ENCODE measurements at regions not wholly inside any gene's neighbourhood (a gene's known extent, or its start where the extent isn't known, plus 50 kb on each side); places are given as distances from the start of the nearest gene placed in this dataset.
"Not testable (repeated sequence)": the region's sequence is repeated elsewhere in the genome, so short reads cannot be mapped to it uniquely, and the experiment has no call there.

GRCh38 chr2:35496022-35496421 lies 859.6 kb upstream of the CRIM1 start:
- Histone ChIP-seq H3K4me3 (ENCODE audit: low read length) (no peak overlapping the region), H3K27ac (ENCODE audit: low read length) (no peak overlapping the region), H3K36me3 (ENCODE audit: control insufficient read depth, insufficient read depth, low read length) (no peaks in the 10 kb centered on the region), H3K27me3 (ENCODE audit: control insufficient read depth, insufficient read depth, low read length) (no peaks in the 10 kb centered on the region), H3K4me1 (ENCODE audit: control insufficient read depth, insufficient read depth, low read length) (no peaks in the 10 kb centered on the region), H3K9me3 (ENCODE audit: control insufficient read depth, insufficient read depth, low read length) (no peaks in the 10 kb centered on the region)
- no CpG with 5 or more reads among the region's 1 CpG for WGBS (ENCODE audit: insufficient coverage, insufficient read length)
- no peak for DNase-seq (ENCODE audit: low read depth, low spot score)

GRCh38 chr2:35495182-35495581 lies 860.4 kb upstream of the CRIM1 start:
- Histone ChIP-seq H3K9me3 (ENCODE audit: control insufficient read depth, insufficient read depth, low read length) (no peaks in the 10 kb centered on the region), H3K36me3 (ENCODE audit: control insufficient read depth, insufficient read depth, low read length) (no peaks in the 10 kb centered on the region), H3K4me3 (ENCODE audit: low read length) (no peak overlapping the region), H3K27me3 (ENCODE audit: control insufficient read depth, insufficient read depth, low read length) (no peaks in the 10 kb centered on the region), H3K27ac (ENCODE audit: low read length) (no peak overlapping the region), H3K4me1 (ENCODE audit: control insufficient read depth, insufficient read depth, low read length) (no peaks in the 10 kb centered on the region)
- no peak for DNase-seq (ENCODE audit: low read depth, low spot score)

- not testable (repeated sequence) for H3K27ac ChIP-seq (ENCODE audit: low read length); H3K36me3 ChIP-seq (ENCODE audit: control insufficient read depth, insufficient read depth, low read length); H3K27me3 ChIP-seq (ENCODE audit: control insufficient read depth, insufficient read depth, low read length); H3K4me3 ChIP-seq (ENCODE audit: low read length); H3K4me1 ChIP-seq (ENCODE audit: control insufficient read depth, insufficient read depth, low read length); DNase-seq (ENCODE audit: low read depth, low spot score); H3K9me3 ChIP-seq (ENCODE audit: control insufficient read depth, insufficient read depth, low read length)
- no CpG with 5 or more reads among the region's 2 CpGs for WGBS (ENCODE audit: insufficient coverage, insufficient read length)
These were observed 877.5 kb upstream of the CRIM1 start for GRCh38 chr2:35478121-35478520.

DNA sequence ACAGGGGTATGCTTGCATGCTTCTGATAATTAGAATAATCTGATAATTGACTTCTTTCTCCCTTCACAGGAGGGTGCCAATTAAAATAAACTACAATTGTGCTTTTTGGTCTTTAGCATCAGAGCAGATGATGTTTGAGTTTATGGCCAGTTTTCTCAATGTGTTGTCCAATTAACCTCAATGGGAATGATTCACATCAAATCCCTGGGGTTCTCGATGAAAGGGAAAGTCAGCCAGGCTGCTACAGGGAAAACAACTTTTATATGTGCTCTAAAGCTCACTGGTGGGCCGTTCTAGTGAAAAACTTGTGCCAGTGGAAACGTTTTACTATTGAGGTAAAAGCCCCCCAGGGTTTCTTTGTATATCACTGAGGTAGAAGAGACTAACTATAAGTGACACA lies 887.3 kb upstream of the CRIM1 start:
- Histone ChIP-seq H3K4me3 (ENCODE audit: low read length) (no peak overlapping the region), H3K27ac (ENCODE audit: low read length) (no peak overlapping the region), H3K27me3 (ENCODE audit: control insufficient read depth, insufficient read depth, low read length) (no peaks in the 10 kb centered on the region), H3K4me1 (ENCODE audit: control insufficient read depth, insufficient read depth, low read length) (no peaks in the 10 kb centered on the region), H3K36me3 (ENCODE audit: control insufficient read depth, insufficient read depth, low read length) (no peaks in the 10 kb centered on the region), H3K9me3 (ENCODE audit: control insufficient read depth, insufficient read depth, low read length) (no peaks in the 10 kb centered on the region)
- DNase-seq (ENCODE audit: low read depth, low spot score): no peak
- no CpG with 5 or more reads among the region's 3 CpGs for WGBS (ENCODE audit: insufficient coverage, insufficient read length)

DNA sequence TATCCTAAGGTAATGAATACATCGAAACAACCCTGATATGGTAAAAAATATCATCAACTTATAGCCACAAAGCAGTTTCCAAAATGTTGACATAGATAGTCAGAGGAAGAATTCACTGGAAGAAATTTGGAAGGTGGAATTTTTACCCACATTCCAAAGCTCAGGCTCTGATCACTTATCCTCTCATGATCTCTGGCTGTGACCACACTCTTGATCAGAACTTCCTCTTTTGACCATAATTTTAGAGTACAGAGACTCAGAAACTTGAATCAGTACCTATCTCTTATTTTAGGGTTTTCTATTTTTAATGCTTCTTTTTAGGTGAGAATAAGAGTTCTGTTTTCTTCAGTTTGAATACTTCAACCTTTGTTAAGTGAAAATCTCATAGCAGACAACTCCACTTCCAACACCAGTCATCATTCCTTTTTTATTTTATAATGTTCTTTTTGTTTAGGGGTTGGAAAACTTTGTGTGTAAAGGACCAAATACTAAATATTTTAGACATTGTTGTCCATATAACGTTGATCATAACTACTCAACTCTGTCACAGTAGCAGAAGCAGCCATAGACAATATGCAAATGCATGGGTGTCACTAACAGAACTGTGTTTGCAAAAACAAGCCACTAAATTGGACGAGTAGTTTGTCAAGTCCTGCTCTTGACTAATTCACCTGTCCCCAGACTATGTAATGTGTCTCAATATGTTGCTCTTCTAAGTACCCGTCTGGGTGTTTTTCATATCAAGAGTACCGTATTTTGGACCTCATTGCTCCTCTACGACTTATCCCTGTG lies 891.6 kb upstream of the CRIM1 start:
- H3K27me3 ChIP-seq (ENCODE audit: control insufficient read depth, insufficient read depth, low read length): no peaks in the 10 kb centered on the region
- no peaks in the 10 kb centered on the region for H3K4me1 ChIP-seq (ENCODE audit: control insufficient read depth, insufficient read depth, low read length)
- H3K27ac ChIP-seq (ENCODE audit: low read length): no peak overlapping the region
- no peak overlapping the region for H3K4me3 ChIP-seq (ENCODE audit: low read length)
- no peaks in the 10 kb centered on the region for H3K36me3 ChIP-seq (ENCODE audit: control insufficient read depth, insufficient read depth, low read length)
- no peaks in the 10 kb centered on the region for H3K9me3 ChIP-seq (ENCODE audit: control insufficient read depth, insufficient read depth, low read length)
- DNase-seq (ENCODE audit: low read depth, low spot score): no peak
- no CpG with 5 or more reads among the region's 6 CpGs for WGBS (ENCODE audit: insufficient coverage, insufficient read length)

GRCh38 chr2:35462226-35462998 lies 893.2 kb upstream of the CRIM1 start:
- no peak for DNase-seq (ENCODE audit: low read depth, low spot score)
- H3K4me3 ChIP-seq (ENCODE audit: low read length): no peak overlapping the region
- no peaks in the 10 kb centered on the region for H3K9me3 ChIP-seq (ENCODE audit: control insufficient read depth, insufficient read depth, low read length)
- no peaks in the 10 kb centered on the region for H3K27me3 ChIP-seq (ENCODE audit: control insufficient read depth, insufficient read depth, low read length)
- no peaks in the 10 kb centered on the region for H3K36me3 ChIP-seq (ENCODE audit: control insufficient read depth, insufficient read depth, low read length)
- WGBS (ENCODE audit: insufficient coverage, insufficient read length): 100% methylated on average over 1 of the region's 5 CpGs
- H3K27ac ChIP-seq (ENCODE audit: low read length): no peak overlapping the region
- H3K4me1 ChIP-seq (ENCODE audit: control insufficient read depth, insufficient read depth, low read length): no peaks in the 10 kb centered on the region

GRCh38 chr2:35461406-35461805 lies 894.2 kb upstream of the CRIM1 start:
- no peaks in the 10 kb centered on the region for H3K36me3 ChIP-seq (ENCODE audit: control insufficient read depth, insufficient read depth, low read length)
- H3K27ac ChIP-seq (ENCODE audit: low read length): no peak overlapping the region
- no peak for DNase-seq (ENCODE audit: low read depth, low spot score)
- no peak overlapping the region for H3K4me3 ChIP-seq (ENCODE audit: low read length)
- H3K27me3 ChIP-seq (ENCODE audit: control insufficient read depth, insufficient read depth, low read length): no peaks in the 10 kb centered on the region
- H3K9me3 ChIP-seq (ENCODE audit: control insufficient read depth, insufficient read depth, low read length): no peaks in the 10 kb centered on the region
- H3K4me1 ChIP-seq (ENCODE audit: control insufficient read depth, insufficient read depth, low read length): no peaks in the 10 kb centered on the region

GRCh38 chr2:35454966-35455638 lies 900.5 kb upstream of the CRIM1 start:
- Histone ChIP-seq H3K9me3 (ENCODE audit: control insufficient read depth, insufficient read depth, low read length) (no peaks in the 10 kb centered on the region), H3K36me3 (ENCODE audit: control insufficient read depth, insufficient read depth, low read length) (no peaks in the 10 kb centered on the region), H3K27ac (ENCODE audit: low read length) (no peak overlapping the region), H3K27me3 (ENCODE audit: control insufficient read depth, insufficient read depth, low read length) (no peaks in the 10 kb centered on the region), H3K4me3 (ENCODE audit: low read length) (no peak overlapping the region), H3K4me1 (ENCODE audit: control insufficient read depth, insufficient read depth, low read length) (no peaks in the 10 kb centered on the region)
- no peak for DNase-seq (ENCODE audit: low read depth, low spot score)
- WGBS (ENCODE audit: insufficient coverage, insufficient read length): no CpG with 5 or more reads among the region's 3 CpGs

- H3K4me1 ChIP-seq (ENCODE audit: control insufficient read depth, insufficient read depth, low read length): no peaks in the 10 kb centered on the region
- H3K4me3 ChIP-seq (ENCODE audit: low read length): no peak overlapping the region
- no peaks in the 10 kb centered on the region for H3K27me3 ChIP-seq (ENCODE audit: control insufficient read depth, insufficient read depth, low read length)
- H3K27ac ChIP-seq (ENCODE audit: low read length): no peak overlapping the region
- no peaks in the 10 kb centered on the region for H3K9me3 ChIP-seq (ENCODE audit: control insufficient read depth, insufficient read depth, low read length)
- H3K36me3 ChIP-seq (ENCODE audit: control insufficient read depth, insufficient read depth, low read length): no peaks in the 10 kb centered on the region
- DNase-seq (ENCODE audit: low read depth, low spot score): no peak
These were observed 907.8 kb upstream of the CRIM1 start for GRCh38 chr2:35447821-35448220.

GRCh38 chr2:35447215-35447614 lies 908.4 kb upstream of the CRIM1 start:
- no peaks in the 10 kb centered on the region for H3K4me1 ChIP-seq (ENCODE audit: control insufficient read depth, insufficient read depth, low read length)
- no peaks in the 10 kb centered on the region for H3K36me3 ChIP-seq (ENCODE audit: control insufficient read depth, insufficient read depth, low read length)
- H3K27me3 ChIP-seq (ENCODE audit: control insufficient read depth, insufficient read depth, low read length): no peaks in the 10 kb centered on the region
- DNase-seq (ENCODE audit: low read depth, low spot score): no peak
- H3K27ac ChIP-seq (ENCODE audit: low read length): no peak overlapping the region
- H3K9me3 ChIP-seq (ENCODE audit: control insufficient read depth, insufficient read depth, low read length): no peaks in the 10 kb centered on the region
- H3K4me3 ChIP-seq (ENCODE audit: low read length): no peak overlapping the region
- WGBS (ENCODE audit: insufficient coverage, insufficient read length): no CpG with 5 or more reads among the region's 5 CpGs

Measured in iPS DF 6.9 (cell line).